ENCODE measurements at regions not wholly inside any gene's neighbourhood (a gene's known extent, or its start where the extent isn't known, plus 50 kb on each side); places are given as distances from the start of the nearest gene placed in this dataset.
"Not testable (repeated sequence)": the region's sequence is repeated elsewhere in the genome, so short reads cannot be mapped to it uniquely, and the experiment has no call there.

DNA sequence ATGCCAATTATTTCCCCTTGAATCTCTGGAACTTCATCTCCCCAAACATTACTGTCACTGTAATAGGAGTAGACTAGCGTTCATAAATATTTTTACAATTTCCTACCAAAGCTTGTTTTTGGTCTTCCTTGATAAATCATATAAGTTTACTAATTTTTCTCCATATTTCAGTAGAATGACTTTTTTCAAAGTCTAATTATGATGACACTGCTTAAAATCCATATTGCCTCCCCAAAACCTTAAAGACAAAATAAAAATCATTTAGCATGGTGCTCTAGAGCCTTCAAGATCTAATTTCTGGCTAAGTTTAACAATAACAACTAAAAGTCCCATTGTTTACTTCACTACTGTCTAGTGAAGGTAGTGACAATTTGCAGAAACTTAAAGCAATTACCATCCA is 474.2 kb upstream of the CHRM3 start:
- DNase-seq (ENCODE audit: low spot score), result no peak

DNA sequence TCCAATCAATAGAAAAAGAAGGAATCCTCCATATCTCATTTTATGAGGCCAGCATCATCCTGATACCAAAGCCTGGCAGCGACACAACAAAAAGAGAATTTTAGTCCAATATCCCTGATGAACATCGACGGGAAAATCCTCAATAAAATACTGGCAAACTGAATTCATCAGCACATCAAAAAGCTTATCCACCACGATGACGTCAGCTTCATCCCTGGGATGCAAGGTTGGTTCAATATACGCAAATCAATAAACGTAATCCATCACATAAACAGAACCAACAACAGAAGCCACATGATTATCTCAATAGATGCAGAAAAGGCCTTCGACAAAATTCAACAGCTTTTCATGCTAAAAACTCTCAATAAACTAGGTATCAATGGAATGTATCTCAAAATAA is 483.6 kb upstream of the CHRM3 start:
- DNase-seq (ENCODE audit: low spot score), result not testable (repeated sequence)

DNA sequence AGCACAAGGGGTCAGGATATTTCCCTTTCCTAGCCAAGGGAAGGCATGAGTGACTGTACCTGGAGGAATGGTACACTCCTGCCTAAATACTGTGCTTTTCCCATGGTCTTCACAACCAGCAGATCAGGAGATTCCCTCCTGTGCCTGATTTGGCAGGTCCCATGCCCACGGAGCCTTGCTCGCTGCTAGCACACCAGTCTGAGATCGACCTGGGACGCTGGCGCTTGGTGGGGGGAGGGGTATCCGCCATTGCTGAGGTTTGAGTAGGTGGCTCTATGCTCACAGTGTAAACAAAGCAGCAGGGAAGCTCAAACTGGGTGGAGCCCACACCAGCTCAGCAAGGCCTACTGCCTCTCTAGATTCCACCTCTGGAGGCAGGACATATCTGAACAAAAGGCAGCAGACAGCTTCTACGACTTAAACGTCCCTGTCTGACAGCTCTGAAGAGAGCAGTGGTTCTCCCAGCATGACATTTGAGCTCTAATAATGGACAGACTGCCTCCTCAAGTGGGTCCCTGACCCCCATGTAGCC is 486.0 kb upstream of the CHRM3 start:
- DNase-seq (ENCODE audit: low spot score), result no peak

DNA sequence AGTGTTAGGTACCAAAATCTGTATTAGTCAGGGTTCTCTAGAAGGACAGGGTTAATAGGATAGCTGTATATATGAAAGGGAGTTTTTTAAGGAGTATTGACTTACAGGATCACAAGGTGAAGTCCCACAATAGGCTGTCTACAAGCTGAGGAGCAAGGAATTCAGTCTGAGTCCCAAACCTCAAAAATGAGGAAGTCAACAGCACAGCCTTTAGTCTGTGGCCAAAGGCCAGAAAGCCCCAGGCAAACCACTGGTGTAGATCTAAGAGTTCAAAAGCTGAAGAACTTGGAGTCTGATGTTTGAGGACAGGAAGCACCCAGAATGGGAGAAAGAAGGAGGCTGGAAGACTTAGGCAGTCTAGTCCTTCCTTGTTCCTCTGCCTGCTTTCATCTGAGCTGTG is 487.5 kb upstream of the CHRM3 start:
- DNase-seq (ENCODE audit: low spot score), result no peak

DNA sequence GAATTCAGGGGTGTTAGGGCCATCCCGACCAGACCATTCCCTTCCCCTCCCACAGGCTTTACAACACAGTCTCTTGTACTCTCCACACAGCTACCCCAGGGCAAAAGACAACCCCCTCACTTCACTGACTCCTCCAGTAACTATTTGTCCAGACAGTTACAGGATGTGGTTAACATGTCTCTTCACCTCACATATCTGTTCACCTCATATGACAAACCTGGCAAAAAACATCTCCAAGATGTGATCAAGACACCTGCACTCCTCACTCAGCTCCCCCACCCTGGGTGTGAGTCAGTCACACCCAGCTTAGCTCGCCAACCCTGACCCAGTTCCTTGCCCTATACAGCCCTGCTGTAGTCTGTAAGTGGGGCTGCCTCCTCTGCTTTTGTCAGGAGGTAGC is 490.5 kb upstream of the CHRM3 start:
- DNase-seq (ENCODE audit: low spot score), result no peak

DNA sequence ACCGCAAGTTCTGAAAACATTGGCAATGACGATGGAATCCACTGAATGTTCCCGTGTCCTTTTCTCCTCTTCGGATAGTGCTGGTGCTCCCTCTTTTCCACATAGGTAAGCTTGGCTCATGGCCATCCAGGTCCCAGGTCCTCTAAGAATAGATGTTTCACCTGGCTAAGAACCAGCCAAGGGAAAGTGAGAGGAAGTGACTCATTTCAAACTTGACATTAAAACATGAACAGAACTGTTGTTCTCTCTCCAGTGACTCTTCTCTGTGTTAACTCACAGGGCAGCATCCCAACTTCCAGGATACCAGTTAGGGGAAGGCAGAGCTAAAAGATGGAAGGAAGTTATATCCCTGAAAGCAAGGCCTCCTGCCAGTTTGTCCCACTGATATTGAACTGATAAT is 493.8 kb upstream of the CHRM3 start:
- no peak for DNase-seq (ENCODE audit: low spot score)

DNA sequence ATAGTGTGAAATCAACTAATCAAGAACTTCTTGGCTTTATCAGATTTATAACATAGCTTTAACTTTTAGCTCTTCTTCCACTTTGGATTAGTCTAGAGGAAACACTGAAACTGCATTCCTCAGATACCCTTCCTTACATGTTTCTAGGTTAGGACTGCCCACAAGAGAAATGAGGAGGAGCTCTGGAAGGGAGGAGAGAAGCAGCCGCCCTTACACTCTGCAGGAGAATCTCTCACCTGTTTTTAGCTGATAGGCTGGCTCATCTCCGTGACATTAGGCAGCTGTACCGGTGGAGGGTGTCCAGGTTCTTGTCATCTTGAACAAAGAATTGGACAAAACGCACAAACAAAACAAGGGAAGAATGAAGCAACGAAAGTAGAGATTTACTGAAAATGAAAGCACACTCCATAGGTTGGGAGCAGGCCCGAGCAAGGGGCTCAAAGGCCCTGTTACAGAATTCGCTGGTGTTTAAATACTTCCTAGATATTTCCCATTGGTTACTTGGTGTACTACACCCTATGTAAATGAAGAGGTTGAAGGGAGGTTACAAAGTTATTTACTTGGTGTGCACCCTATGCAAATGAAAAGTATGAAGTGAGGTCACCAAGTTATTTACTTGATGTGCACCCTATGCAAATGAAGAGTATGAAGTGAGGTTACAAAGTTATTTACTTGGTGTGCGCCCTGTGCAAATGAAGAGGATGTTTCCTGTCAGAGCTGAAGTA is 524.9 kb upstream of the CHRM3 start:
- no peak for DNase-seq (ENCODE audit: low spot score)

DNA sequence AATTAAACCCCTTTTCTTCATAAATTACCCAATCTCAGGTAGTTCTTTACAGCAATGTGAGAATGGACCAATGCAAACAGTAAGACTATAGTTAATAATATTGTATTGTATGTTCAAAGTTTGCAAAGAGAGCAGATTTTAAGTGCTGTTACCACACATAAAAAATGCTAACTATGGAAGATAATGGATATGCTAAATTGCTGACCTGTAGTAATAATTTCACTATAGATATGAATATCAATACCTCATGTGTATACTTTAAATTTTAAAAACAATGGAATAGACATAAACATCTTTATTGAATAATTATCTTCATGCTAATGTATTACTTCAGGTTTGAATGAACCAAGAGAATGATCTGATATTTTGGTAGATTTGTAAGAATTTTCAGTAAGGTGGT is 552.4 kb upstream of the CHRM3 start:
- no peak for DNase-seq (ENCODE audit: low spot score)

DNA sequence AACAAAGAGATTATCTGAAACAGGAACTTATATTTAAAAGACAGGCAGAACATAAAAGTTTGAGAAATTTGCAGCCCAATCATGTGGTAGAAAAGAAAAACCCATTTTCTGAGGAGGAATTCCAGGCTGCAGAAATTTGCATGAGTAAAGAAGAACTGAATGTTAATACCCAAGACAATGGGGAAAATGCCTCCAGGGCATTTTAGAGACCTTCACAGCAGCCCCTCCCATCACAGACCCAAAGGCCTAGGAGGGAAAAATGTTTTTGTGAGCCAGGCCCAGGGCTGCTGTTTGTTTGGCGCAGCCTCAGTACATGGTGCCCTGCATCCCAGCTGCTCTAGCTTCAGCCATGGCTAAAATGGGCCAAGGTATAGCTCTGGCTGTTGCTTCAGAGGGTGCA is 554.3 kb upstream of the CHRM3 start:
- no peak for DNase-seq (ENCODE audit: low spot score)

DNA sequence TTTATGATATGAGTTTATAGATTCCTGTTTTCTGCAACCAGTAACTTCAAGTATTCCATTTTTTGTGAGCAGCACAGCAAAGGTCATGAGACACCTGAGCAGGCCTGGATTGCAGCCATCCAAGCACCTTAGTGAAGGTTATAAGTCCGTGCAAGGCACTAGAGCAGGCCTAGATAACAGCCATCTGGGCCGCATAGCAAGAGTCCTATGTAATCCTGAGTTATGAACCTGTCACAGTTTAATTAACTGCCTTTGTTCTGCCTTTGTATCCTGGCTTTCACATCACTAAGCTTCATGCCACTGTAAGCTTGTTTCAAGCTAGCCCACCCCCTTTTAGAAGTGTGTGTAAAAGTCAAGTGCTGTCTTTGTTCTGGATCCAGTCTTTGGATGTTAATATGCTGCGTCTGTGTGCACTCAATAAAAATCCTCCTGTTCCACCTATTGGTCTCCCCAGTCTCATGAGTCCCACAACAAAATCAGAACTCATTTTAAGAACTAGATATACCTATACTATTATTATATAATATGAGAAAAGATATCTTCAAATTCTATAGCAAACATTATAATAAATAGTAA is 556.2 kb upstream of the CHRM3 start:
- DNase-seq (ENCODE audit: low spot score), result no peak

DNA sequence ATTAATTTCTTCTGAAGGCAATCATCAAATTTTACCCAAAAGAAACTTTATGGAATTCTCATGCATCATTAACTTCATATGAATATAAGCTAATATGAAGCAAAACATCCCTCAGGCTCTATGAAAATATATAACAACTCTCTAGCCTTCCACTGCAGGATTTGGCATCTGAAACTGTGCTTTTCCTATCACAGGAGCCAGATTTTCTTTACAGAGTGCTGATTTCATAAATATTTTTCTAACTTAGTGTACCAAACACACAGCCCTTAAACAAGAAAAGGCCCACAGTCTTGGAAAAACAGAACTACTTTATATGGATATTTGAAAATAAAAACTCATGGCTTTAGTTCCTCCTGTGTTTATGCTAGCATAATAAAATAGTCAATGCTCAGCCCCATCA is 559.5 kb upstream of the CHRM3 start:
- no peak for DNase-seq (ENCODE audit: low spot score)

DNA sequence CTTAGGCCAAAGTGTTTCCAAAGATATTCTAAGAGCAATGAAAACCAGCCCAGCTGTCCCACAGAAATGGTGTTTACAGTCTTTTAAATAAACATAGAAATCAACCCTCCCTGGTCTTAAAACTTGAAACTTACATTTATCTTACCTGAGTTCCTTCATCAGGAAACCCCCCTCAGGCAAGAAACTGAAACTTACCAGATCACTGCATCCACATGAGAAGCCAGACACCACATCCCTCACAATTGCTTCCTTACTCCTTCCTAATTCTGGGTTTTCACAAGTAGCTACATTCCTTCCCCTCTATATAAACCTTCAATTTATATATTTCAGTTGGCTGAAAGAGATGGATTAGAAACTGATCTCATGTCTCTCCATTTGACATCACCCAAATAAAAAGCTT is 563.0 kb upstream of the CHRM3 start:
- no peak for DNase-seq (ENCODE audit: low spot score)

DNA sequence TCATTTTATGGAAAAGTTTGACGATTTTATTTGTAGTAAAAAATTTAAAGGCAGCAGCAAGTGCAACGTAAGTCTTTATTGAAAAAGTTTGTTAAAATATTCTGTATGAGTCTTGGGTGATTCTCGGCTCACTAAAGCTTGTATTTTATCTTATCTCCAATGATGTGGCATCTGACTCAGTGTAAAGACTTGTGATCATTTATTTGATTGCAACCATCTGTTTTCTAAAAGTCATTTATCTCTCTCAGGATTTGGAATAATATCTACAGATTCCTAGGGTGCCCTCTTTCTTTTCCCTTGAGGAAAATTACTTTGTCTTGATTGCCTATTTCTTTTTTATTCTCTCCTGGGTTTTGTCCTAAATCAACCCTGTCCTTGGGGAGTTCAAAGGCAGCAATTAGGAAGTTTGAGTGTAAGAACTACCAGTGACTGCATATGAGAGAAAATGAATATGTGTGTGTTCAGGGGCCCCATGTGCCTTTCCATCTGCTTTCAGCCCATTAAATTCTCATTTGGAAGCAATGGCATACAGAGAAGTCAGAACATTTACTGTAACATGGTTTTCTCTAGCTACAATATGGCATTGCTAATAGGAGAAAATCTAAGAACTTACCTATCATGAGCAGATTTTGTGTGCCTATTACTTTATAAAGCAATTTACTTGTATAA is 575.0 kb upstream of the CHRM3 start:
- DNase-seq (ENCODE audit: low spot score), result no peak

DNA sequence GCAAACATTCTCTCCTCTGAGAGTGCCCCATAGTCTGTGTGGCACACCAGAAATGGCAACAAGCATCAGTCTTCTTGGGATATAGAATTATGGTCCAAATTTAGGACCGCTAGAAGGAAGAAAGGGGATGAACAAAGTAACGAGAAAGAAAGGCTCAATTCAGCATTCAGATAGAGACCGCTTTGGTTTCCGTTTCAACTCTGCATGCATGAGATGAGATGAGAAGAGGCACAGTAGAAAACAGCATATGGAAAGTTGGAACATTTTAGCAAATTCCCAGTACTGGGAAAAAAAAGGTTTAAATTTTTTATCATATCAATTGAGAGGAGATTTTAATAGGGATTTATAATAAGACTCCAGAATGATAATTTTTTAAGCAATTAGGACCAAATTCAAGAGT is 595.5 kb upstream of the CHRM3 start:
- DNase-seq (ENCODE audit: low spot score), result no peak

DNA sequence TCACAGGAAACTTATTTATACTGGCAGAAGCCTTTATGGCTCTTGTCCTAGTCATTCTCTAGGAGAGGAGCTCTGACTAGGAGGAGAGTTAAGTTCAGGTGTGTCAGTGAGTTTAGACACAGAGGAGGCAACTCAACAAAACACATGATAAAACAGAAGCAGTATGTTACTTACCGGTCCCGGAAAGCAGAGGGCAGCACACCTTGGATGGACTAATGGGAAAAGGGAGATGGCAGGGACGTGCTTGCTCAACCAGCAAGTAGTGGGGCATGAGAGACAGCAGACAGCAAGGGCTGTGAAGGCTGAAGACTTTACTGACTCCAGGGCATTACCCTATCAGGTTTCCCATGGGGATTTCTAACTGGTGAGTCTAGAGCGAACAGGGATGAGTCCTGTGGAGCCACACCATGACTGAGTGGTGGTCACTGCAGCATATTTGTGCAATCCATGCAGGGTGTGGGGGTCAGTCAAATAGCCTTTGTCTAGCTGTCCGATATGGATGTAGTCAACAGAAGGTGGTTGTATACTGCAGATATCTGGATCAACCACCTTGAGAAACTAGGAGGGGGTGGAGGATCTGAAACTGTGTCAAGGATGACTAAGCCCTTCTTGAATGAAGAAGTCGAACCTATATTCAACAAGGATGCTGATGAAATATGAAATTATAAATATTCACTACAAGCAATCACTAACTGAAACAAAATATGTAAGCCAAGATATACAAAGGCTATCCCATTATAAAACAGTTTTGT is 596.3 kb upstream of the CHRM3 start:
- no peak for DNase-seq (ENCODE audit: low spot score)

DNA sequence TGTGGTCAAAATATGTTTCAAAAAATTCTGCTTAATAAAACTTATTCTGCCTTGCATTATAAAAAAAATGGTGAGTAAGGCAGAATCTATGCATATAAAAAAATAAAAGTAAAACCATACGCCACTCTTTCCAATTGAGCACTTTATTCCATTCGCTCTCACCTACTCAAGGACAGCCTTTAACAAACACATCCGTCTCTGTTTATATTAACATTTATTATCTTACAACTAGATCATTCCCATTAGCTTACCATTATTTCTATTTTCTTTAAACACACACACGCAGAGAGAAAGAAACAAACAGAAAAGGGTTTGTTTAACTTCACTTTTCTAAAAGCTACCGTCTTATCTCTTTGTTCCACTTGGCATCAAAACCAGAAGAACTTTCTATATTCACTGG is 598.9 kb upstream of the CHRM3 start:
- no peak for DNase-seq (ENCODE audit: low spot score)

DNA sequence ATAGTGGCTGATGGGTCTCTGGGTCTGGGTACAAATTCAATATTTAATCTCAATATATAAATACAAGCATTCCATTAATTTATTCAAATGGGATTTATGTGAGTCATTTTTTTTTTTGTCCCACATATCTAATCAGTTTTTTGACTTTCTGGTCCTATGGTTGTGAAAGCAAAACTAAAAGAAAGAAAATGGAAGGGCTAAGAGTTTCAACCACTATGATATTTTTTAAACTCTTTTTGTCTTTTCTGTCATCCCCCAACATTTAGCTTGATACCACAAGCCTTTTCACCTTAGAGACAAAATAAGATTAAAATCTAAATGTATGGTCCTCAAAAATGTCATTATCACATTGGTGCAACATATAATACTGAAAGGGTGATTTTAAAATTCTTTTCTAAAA is 602.7 kb upstream of the CHRM3 start:
- DNase-seq (ENCODE audit: low spot score), result no peak

DNA sequence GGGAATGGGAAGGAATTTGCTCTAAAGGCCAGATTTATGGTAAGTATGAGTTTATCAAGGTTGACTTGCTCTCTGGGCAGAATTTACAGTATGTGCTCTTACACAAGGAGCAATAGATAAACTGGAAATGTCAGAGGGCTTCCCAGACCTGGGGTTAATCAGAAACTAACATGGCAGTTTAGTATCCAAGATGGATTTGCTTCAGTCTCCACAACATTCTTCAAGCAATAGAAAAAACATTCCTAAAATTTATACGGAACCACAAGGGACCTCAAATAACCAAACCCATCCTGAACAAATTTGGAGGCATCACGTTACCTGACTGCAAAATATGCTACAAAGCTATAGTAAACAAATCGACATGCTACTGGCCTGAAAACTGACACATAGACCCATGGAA is 606.7 kb upstream of the CHRM3 start:
- no peak for DNase-seq (ENCODE audit: low spot score)

DNA sequence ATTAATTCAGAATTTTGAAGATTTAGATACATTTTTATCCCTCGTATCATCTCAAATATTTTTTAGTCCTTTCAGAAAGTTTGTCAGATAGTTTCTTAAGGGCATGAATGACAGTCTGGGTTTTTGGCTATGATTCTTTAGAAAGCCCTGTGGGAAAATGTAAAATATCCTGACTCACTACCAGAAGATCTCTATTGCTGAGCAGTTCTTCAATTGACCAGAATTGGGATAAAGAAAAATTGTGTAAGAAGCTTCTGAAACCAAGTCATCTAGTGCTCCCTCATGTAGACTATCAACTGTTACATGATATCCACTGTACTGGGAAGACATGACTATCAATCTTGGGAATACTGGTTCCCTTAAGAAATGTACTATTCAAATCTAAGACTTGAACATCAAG is 608.3 kb upstream of the CHRM3 start:
- DNase-seq (ENCODE audit: low spot score), result no peak

DNA sequence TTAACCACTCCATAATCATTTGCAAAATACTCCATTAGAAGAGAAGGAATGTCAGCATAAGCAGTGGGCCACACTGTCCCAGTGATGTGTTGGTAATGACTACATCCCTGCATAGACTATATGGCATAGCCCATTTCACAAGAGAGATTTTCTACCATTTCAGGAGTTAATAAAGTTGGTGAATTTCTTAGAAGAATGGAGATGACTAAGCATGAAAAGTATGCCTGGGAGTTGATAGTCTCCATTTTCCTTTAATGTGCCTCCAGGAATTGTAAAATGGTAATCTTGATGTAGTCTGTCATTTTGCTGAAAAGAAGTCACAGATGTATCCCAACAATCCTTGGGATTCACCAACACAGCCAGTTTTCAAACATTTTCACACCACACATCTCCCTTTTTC is 608.8 kb upstream of the CHRM3 start:
- DNase-seq (ENCODE audit: low spot score), result no peak

DNA sequence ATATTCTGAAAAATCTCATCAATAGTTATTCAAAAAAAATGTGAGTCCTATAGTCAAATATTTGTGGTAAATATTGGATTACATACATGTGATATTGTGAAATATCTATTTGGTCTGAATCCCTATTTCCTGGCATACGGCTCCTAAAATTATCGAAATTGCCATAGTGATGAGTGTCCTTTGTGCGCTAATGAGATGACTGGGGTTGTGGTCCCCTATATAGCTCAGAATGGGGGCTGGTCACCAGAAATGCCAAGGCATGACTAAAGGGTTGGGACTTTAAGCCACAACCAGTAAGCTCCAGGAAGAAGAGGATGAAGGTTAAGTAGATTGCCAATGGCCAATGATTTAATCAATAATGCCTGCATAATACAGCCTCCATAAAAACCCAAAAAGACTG is 610.2 kb upstream of the CHRM3 start:
- no peak for DNase-seq (ENCODE audit: low spot score)

DNA sequence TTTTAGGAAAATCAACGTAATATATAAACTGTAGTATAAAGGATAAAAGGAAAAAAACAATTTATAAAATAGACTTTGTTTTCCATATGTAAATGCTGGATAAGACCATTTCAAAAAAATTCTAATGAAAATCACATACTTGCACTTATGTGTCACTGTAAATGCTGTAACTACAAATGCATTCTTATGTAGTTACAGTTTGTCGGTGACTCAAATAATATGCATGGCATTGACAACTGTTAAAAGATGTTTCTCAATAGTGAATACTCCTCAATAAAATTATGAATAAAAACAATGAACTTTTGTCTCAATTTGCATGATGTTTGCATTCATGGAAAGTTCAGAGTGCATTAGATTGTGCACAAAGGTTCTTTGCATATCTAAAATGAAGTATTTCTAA is 614.0 kb upstream of the CHRM3 start:
- no peak for DNase-seq (ENCODE audit: low spot score)

DNA sequence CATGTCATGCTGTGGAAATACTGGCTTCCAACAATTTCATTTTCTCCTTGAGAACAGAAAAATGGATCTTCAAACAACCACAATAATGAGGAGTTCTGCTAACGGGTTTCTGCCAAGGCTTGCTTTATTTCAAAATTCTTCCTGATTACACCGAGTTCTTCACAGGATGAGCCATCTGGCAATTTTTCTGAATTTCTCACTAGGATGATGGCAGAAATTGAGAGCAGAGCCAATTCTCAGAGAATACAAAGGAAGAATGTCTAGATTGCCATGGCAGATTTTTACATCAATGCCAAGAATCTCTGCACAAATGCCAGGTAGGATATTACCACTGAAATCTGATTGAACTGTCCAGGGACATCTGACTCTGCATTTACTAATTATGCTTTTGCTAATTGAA is 619.0 kb upstream of the CHRM3 start:
- peak; percentile 18 for DNase-seq (ENCODE audit: low spot score)

All from Ammon's horn (tissue), 1 donor.